NCI-H446 (cell line): ENCODE measurements at regions not wholly inside any gene's neighbourhood (a gene's known extent, or its start where the extent isn't known, plus 50 kb on each side); places are given as distances from the start of the nearest gene placed in this dataset.

Experiments
- DNase-seq, 2 experiments: peaks; one replicate each; lab custom pipeline; 2025; lab: John Stamatoyannopoulos, UW

DNA sequence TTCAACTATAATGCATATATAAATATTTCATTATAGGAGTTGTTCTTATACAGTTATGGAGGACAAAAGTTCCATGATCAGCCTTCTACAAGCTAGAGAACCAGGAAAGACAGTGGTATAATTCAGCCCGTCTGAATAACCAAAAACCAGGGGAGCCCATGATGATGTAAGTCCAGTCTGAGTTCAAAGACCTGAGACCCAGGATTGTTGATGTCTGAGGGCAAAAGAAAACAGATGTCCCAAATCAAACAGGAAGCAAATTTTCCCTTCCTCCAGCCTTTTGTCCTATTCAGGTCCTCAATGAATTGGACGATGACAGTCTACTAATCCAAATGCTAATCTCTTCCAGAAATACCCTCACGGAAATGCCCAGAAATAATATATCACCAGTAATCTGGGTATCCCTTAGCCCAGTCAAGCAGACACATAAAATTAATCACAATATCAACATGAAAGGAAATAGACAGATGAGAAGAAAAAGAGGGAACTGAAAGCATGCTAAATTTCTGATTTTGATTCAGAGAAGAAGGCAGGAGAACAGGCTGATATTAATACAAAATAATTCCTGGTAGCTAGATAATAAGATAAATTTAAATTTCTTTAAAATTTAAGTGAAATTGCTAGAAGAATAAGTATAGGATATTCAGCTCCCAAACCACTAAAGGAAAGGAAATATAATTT is 255.6 kb upstream of the CTAGE1 start:
- DNase-seq = no peak

- DNase-seq = no peak
Measured at GRCh38 chr18:22674272-22674671, 256.6 kb upstream of the CTAGE1 start.

DNA sequence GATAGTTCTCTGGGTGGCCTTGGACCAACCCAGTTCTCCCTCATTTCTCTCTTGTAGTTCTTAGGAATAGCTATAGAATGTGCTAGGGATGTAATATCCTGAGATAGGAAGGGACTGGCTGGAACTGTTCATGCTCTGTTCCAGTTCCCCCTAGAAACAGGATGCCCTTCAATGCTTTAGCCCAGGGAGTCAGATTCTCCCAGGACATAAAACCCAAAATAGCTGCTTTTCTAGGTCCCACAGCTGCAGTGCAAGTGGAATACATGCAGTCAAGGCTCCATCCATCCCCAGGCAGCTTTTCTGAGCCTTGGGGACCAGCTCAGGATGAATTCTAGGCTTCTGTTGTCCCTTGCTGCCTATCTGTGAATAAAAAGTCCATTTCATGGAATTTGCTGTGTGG is 257.3 kb upstream of the CTAGE1 start:
- no peak for DNase-seq

DNA sequence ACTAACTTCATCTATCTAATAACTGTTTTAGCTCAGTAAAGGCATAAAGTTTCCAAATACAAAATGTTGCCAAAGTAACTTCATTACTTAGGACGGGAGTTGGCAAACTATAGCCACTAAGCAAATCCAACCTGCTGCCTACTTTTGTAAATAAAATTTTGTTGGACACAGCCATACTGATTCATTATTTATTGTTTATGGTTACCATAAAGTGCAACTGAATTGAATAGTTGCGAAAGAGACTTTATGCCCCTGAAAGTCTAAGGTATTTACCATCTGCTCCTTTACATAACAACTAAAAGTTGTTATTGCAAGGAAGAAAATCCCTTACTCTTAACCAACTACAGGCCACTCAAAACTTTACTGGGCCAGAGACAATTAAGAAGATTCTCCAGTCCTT is 256.7 kb upstream of the RBBP8 start:
- no peak for DNase-seq

- DNase-seq = no peak
Measured at GRCh38 chr18:22678486-22678885, 254.6 kb upstream of the RBBP8 start.

GRCh38 chr18:22680944-22681343 is 252.2 kb upstream of the RBBP8 start:
- no peak for DNase-seq

GRCh38 chr18:22681908-22682307 is 251.2 kb upstream of the RBBP8 start:
- no peak for DNase-seq

GRCh38 chr18:22682720-22683119 is 250.4 kb upstream of the RBBP8 start:
- no peak for DNase-seq

DNA sequence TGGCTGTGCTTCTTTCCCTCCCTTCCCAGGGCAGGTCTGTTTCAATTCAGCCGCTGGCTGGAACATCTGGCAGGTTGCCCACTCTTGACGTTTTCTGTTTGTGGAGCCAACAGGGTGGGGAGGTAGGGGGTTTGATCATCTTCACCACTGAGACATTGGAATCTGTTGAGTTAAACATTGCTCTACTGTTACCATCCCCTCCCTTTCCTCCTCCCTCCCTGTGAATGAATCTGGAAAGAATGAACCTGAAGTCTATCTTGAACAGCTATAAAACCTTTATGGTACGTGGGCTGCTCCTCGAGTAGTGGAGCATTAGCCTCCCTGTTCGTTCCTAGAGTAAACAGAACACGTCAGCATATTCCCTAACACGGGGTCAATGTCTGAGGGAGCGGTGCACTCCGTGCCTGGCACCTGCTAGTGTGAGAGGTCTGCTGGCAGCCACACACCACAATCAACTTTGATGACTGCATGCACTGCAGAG is 249.9 kb upstream of the RBBP8 start:
- peak in 1 of 2 experiments; percentile 28 for DNase-seq

- no peak for DNase-seq
Measured at GRCh38 chr18:22683786-22684185, 249.3 kb upstream of the RBBP8 start.

DNA sequence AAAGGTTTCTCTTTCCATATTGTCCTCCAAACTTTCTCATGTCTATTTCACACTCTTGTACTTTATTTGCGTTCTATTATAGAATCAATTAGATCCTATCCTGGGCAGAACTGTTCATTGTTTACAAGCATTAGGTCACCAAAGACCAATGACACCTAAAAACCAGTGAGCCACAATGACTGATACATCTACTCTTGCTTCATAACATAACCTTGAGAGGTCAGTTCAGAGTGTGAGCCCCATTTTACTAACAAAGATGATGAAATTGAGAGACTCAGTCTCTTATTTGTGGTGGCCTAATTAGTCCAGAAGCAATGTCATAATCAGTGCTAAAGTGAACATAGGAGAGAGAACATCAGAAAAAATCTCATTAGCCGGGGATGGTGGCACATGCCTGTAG is 248.9 kb upstream of the RBBP8 start:
- no peak for DNase-seq

GRCh38 chr18:22685788-22686187 is 247.3 kb upstream of the RBBP8 start:
- DNase-seq = no peak

DNA sequence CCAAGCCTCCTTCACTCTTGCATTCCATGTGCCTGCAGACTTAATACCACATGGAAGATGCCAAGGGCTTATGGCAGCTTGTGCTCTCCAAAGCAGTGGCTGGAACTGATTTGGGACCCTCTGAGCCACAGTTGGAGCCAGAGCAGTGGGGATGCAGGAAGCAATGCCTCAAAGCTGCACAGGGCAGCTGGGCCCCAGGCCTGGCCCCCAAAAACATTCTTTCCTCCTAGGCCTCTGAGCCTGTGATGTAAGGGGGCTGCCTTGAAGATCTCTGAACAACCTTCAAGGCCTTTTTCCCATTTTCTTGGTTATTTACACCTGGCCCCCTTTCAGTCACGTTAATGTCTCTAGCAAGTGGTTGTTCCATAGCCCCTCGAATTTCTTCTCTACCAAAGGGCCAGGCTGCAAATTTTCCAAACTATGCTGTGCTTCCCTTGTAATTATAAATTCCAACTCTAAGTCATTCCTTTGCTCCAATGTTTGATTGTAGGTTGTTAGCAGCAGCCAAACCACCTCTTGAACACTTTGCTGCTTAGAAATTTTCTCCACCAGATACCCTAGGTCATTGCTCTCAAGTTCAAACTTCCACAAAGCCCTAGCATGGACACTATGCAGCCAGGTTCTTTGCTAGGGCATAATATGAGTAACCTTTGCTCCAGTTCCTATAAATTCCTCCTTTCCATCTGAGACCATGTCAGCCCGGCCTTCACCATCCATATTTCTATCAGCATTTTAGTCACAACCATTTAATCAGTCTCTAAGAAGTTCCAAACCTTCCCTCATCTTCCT is 245.0 kb upstream of the RBBP8 start:
- no peak for DNase-seq

- no peak for DNase-seq
Measured at GRCh38 chr18:22688877-22689496, 244.1 kb upstream of the RBBP8 start.

GRCh38 chr18:22689712-22690111 is 243.4 kb upstream of the RBBP8 start:
- DNase-seq = no peak

DNA sequence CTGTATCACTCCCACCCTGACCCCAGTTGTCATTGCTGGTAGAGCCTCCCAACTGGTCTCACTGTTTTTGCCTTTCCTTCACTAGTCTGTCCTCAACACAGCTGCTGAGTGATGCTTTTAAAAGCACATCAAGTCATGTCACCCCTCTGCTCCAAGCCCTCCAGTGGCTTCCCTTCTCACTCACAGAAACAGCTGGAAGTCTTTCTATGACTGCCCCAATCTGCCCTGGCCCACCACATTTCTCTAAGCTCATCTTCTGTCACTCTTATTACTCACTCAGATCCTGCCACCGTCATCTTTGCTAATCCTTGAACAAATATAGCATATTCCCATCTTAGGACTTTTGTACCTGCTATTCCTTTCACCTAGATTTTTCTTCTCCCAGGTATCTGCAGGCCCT is 242.6 kb upstream of the RBBP8 start:
- no peak for DNase-seq

GRCh38 chr18:22691946-22692710 is 241.0 kb upstream of the RBBP8 start:
- no peak for DNase-seq

- DNase-seq = no peak
Measured at GRCh38 chr18:22694954-22695353, 238.2 kb upstream of the RBBP8 start.

GRCh38 chr18:22695674-22696073 is 237.5 kb upstream of the RBBP8 start:
- no peak for DNase-seq

DNA sequence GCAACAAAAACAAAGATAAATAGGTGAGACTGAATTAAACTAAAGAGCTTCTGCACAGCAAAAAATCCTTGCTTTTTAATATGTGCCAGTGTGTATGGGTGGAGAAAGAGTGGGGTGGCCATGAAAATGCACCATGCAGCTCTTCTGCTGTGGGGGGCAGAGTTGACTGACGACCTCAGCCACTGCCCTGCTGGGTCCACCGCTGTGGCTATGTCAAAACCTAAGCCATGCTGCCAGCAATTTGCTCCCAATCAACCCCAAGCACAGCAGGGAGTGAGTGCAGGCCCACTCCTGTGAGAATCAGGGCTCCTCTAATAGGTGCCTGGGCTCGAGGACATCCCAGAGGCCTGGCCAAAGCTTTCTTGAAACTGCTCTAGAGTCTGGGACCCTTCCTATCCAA is 235.6 kb upstream of the RBBP8 start:
- DNase-seq = no peak

GRCh38 chr18:22698711-22699110 is 234.4 kb upstream of the RBBP8 start:
- no peak for DNase-seq

GRCh38 chr18:22699629-22700028 is 233.5 kb upstream of the RBBP8 start:
- DNase-seq = no peak
